BE2C (cell line): ENCODE measurements at regions not wholly inside any gene's neighbourhood (a gene's known extent, or its start where the extent isn't known, plus 50 kb on each side); places are given as distances from the start of the nearest gene placed in this dataset.

ENCODE experiments used
- DNase-seq: peaks from one replicate; pipeline ENCODE4 v3.0.0-alpha.2; 2020
- H3K27me3 ChIP-seq: fragments of 250-450 bp; sonication (Bioruptor Pico); 2 replicates; pipeline ENCODE4 v1.5.1; 2020; ENCODE audit warnings: mild to moderate bottlenecking
- H3K36me3 ChIP-seq: fragments of 250-450 bp; sonication (Bioruptor Pico); 2 replicates; pipeline ENCODE4 v1.5.1; 2020; ENCODE audit warnings: mild to moderate bottlenecking
- H3K4me1 ChIP-seq: fragments of 250-450 bp; sonication (Bioruptor Pico); 2 replicates; pipeline ENCODE4 v1.5.1; 2020
- H3K4me3 ChIP-seq: 2 replicates; pipeline ENCODE4 v1.5.1; 2011; ENCODE audit warnings: low read depth, low read length
- H3K9me3 ChIP-seq: fragments of 250-450 bp; sonication (Bioruptor Pico); 2 replicates; pipeline ENCODE4 v1.5.1; 2020
- TF ChIP-seq, protein P1 (sequence below): IDR thresholded peaks from 2 replicates; pipeline ENCODE4 v1.5.1; 2012; ENCODE audit warnings: mild to moderate bottlenecking, low read depth, low read length

DNA sequence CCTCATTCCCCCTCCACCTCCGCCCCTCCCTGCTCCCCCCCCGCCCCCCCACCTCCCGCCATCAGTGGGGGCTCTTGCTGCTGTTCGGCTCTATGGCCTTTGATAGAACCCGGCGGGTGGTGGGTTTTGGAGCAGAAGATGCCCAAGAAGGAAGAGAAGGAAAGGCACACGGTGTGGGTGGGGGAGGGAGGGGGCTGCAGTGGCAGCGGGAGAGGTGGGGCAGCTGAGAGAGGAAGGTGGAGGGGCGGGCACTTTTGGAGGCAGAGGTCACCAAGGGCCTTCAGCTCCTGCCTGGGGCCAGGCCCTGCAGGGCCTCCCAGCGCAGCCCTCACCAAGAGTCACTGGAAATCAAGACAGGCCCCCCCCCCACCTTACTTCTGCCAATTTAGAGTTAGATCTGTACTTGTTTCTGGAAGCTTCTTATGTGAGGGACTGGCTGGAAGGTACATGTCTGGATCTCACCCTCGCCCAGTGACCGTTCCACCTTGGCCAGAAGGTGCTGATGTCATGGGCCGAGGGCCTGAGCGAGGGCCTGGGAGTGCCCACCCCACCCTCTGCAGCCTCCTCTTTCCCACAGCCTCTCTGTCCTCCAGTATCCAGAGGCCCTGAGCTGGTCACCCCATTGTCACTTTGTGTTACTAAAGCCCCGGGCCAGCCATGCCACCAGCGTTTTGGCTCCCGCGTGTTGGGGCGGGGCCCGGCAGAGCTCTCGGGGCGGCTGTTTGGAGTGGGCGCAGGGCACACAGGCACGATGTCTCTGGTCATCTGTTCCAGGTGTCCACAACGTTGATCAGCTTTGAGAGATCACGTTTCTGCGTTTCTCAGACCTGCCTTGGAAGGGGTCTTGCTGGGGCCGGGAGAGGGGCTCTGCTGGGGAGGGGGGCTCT, 153.9 kb downstream of the KIF26A start:
- Histone ChIP-seq H3K27me3 (no peaks in the 10 kb centered on the region), H3K4me3 (no peak overlapping the region), H3K9me3 (no peaks in the 10 kb centered on the region), H3K4me1 (peaks cover 61% of the 10 kb centered on the region), H3K36me3 (no peaks in the 10 kb centered on the region)
- DNase-seq = peak; percentile 20
- TF ChIP-seq, protein P1, sequence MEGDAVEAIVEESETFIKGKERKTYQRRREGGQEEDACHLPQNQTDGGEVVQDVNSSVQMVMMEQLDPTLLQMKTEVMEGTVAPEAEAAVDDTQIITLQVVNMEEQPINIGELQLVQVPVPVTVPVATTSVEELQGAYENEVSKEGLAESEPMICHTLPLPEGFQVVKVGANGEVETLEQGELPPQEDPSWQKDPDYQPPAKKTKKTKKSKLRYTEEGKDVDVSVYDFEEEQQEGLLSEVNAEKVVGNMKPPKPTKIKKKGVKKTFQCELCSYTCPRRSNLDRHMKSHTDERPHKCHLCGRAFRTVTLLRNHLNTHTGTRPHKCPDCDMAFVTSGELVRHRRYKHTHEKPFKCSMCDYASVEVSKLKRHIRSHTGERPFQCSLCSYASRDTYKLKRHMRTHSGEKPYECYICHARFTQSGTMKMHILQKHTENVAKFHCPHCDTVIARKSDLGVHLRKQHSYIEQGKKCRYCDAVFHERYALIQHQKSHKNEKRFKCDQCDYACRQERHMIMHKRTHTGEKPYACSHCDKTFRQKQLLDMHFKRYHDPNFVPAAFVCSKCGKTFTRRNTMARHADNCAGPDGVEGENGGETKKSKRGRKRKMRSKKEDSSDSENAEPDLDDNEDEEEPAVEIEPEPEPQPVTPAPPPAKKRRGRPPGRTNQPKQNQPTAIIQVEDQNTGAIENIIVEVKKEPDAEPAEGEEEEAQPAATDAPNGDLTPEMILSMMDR = no peak

DNA sequence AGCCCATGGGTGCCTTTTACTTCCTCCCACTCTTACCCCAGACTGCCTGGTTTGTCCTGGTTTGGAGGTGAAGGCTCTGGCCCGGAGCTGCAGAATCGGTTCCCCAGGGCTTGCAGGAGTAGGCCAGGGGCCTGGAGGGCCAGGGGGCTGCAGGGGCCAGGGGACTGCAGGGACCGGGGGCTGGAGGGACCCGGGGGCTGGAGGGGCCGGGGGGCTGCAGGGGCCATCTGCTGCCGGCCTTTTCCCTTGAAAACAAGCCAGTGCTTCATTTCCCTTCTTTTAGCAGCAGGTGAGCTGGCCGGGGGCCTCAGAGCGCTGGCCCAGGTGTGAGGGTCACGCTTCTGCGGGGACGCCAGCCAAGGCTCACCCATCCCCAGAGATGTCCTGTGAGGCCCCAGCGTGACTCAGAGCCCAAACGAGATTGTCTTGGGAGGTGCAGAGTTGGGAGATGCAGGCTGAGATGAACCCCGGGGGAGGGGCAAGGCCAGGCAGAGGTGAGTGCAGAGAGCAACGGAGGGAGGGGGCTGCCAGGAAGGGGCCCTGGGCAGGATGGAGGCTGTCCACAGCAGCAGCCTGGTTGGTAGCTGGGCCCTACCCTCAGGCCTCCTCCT, 154.9 kb downstream of the KIF26A start:
- TF ChIP-seq, protein P1 = no peak
- Histone ChIP-seq H3K4me3 (no peak overlapping the region), H3K4me1 (peaks cover 69% of the 10 kb centered on the region), H3K9me3 (no peaks in the 10 kb centered on the region), H3K27me3 (no peaks in the 10 kb centered on the region), H3K36me3 (no peaks in the 10 kb centered on the region)
- DNase-seq = peak; percentile 37

DNA sequence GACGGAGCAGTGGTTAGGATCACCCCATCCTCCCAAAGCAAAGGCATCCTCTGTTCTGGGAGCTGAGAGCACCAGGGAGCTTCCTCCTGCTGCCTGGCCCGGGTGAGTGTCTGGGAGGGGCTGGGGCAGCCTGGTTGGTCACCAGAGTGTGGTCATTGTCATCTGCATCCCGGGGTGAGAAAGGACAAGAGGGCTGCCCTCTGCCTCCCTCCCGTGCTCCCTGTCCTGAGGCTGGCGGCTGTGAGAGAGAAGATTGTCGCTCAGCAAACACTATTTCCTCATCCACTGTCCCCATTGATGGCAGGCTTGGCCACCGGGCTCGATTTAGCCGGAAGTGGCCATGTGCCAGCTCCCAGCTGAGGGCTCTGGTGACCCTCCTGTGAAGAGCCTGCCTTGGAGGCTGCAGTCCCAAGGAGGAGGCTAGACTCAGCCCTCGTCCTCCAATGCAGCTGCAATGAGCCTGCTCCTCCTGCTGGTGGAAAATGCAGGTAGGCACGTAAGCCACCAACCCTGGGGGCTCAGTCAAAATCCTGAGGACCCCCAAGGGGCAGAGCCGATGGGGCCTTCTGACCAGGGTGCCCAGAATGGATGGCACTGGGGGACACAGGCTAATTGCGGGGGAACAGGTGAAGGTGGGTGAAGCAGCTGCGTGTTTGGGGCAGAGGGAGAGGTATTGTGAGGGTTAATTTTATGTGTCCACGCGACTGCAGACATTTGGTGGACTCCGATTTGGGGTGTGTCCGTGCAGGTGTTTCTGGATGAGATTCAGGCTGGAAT, 155.7 kb downstream of the KIF26A start:
- DNase-seq = peak; percentile 55
- Histone ChIP-seq H3K4me3 (no peak overlapping the region), H3K36me3 (no peaks in the 10 kb centered on the region), H3K27me3 (no peaks in the 10 kb centered on the region), H3K4me1 (peaks cover 69% of the 10 kb centered on the region), H3K9me3 (no peaks in the 10 kb centered on the region)
- TF ChIP-seq, protein P1 = peak; percentile 63

DNA sequence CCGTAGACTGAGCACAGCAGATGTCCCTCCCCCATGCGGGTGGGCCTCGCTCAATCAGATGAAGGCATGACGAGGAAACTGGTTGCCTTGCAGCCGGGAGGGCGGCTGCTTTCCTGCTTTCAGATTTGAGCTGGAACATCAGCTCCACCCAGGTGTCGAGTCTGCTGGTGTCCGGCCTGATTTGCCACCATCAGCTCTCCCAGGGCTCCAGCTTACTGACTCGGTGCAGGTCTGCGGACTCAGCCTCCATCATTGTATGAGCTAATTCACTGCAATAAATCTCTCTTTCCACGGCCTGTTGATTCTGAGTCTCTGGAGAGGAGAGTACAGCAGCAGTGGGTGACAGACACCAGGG, 156.2 kb downstream of the KIF26A start:
- H3K36me3 ChIP-seq = no peaks in the 10 kb centered on the region
- DNase-seq = peak; percentile 65
- no peak overlapping the region for H3K4me3 ChIP-seq
- H3K27me3 ChIP-seq = no peaks in the 10 kb centered on the region
- H3K4me1 ChIP-seq = peaks cover 71% of the 10 kb centered on the region
- TF ChIP-seq, protein P1 = no peak
- no peaks in the 10 kb centered on the region for H3K9me3 ChIP-seq

DNA sequence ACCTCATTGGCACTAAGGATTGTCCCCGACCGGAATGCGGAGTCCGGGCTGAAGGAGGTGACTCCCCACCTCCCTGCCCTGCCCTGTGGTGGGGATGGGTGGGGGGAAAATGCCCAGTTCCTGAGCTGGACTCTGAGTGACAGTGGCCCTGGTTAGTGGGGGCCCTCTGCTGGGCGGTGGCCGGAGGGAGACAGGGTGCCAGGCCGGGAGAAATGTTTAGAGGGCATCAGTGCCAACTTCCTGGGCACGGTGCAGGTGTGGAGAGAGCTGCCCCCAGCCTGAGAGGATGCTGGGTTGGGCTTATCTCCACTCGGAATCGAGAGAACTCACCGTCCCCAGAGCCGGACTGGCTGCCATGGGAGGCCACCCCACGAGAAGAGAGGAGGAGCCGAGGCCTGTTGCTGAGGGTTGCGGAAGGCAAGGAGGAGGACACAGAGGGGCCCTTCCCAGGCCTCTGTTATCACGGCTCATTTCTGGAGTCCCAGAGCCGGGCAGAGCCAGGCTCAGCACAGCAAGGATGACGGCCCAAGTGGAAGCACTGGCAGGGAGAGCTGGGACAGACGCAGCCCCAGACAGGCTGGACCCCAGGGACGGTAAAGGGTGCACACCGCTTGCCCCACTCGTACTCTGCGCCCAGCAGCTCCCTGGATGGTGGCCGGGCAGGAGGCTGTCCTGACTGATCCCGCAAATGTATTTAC, 156.7 kb downstream of the KIF26A start:
- Histone ChIP-seq H3K4me1 (peaks cover 74% of the 10 kb centered on the region), H3K4me3 (no peak overlapping the region), H3K9me3 (no peaks in the 10 kb centered on the region), H3K36me3 (no peaks in the 10 kb centered on the region), H3K27me3 (no peaks in the 10 kb centered on the region)
- TF ChIP-seq, protein P1 = 0 out of 2 replicates have a peak, but pooled peaks have one; percentile 7
- DNase-seq = peak; percentile 61
